ENCODE measurements at regions not wholly inside any gene's neighbourhood (a gene's known extent, or its start where the extent isn't known, plus 50 kb on each side); places are given as distances from the start of the nearest gene placed in this dataset.
A peak's percentile ranks its signal among the peaks of the same experiment; 100 is the strongest.

DNA sequence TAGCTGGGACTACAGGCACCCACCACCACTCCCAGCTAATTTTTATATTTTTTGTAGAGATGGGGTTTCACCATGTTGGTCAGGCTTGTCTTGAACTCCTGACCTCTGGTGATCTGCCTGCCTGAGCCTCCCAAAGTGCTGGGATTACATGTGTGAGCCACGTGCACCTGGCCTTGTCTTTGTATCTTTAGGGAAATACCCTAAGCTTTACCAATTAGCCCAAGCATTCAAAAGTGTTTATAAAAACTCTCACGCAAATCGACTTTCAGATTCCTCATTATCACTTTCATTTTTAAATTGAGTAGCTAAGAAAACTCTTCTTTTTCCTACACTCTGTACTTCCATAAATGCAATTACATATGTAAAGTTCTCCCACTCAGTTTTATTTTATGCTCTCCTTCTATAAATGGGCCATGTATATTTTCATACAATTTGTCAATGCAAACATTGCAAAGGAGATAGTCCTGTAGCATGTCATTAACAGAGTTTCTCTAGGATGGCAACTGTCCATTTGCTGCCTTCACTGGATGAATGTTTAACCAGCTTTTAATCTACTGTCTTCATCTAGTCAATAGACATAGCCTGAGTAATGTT is 326.2 kb upstream of the LRATD1 start (continued):
- TF ChIP-seq, protein P1, sequence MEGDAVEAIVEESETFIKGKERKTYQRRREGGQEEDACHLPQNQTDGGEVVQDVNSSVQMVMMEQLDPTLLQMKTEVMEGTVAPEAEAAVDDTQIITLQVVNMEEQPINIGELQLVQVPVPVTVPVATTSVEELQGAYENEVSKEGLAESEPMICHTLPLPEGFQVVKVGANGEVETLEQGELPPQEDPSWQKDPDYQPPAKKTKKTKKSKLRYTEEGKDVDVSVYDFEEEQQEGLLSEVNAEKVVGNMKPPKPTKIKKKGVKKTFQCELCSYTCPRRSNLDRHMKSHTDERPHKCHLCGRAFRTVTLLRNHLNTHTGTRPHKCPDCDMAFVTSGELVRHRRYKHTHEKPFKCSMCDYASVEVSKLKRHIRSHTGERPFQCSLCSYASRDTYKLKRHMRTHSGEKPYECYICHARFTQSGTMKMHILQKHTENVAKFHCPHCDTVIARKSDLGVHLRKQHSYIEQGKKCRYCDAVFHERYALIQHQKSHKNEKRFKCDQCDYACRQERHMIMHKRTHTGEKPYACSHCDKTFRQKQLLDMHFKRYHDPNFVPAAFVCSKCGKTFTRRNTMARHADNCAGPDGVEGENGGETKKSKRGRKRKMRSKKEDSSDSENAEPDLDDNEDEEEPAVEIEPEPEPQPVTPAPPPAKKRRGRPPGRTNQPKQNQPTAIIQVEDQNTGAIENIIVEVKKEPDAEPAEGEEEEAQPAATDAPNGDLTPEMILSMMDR (IDR thresholded peaks at IDR 0.05 in 2 of 3, conservative IDR thresholded peaks at IDR 0.05 in 1 of 3; ENCODE audit: control insufficient read depth in 2 of 3, extremely low read depth in 1 of 3, insufficient read depth in 1 of 3, low read depth in 3 of 3, low read length in 3 of 3) = no peak
- TF ChIP-seq POU2F2 (IDR thresholded peaks at IDR 0.05; ENCODE audit: borderline replicate concordance, low read depth, low read length) (0 out of 3 replicates have a peak, but pooled peaks have one; percentile 36), STAT3 (IDR thresholded peaks at IDR 0.05; ENCODE audit: low read depth, low read length) (0 out of 2 replicates have a peak, but pooled peaks have one; percentile 30), ZNF24 (IDR thresholded peaks at IDR 0.05) (peak; percentile 77), NFIC (IDR thresholded peaks at IDR 0.05; ENCODE audit: low read depth, low read length) (peak; percentile 58; the same call in 1 of the 2 replicates), ZNF207 (IDR thresholded peaks at IDR 0.05; ENCODE audit: borderline replicate concordance) (no peak), HDAC2 (IDR thresholded peaks at IDR 0.05) (no peak), RUNX3 (IDR thresholded peaks at IDR 0.05; ENCODE audit: low read length) (peak; percentile 29; the same call in 1 of the 2 replicates), EZH2 (IDR thresholded peaks at IDR 0.05; ENCODE audit: borderline replicate concordance, control insufficient read depth, low read depth, low read length) (no peak), YY1 (IDR thresholded peaks at IDR 0.05; ENCODE audit: low read depth, low read length) (no peak), MYC (IDR thresholded peaks at IDR 0.05; ENCODE audit: insufficient read depth, insufficient read length, insufficient replicate concordance, low read length, severe bottlenecking) (no peak), KAT2A (conservative IDR thresholded peaks at IDR 0.05; ENCODE audit: control insufficient read depth, low read depth, low read length) (no peak), ZNF217 (IDR thresholded peaks at IDR 0.05) (peak; percentile 95), FOS (IDR thresholded peaks at IDR 0.05; ENCODE audit: borderline replicate concordance, extremely low read depth, insufficient read length) (no peak)
- TF ChIP-seq, protein P2, sequence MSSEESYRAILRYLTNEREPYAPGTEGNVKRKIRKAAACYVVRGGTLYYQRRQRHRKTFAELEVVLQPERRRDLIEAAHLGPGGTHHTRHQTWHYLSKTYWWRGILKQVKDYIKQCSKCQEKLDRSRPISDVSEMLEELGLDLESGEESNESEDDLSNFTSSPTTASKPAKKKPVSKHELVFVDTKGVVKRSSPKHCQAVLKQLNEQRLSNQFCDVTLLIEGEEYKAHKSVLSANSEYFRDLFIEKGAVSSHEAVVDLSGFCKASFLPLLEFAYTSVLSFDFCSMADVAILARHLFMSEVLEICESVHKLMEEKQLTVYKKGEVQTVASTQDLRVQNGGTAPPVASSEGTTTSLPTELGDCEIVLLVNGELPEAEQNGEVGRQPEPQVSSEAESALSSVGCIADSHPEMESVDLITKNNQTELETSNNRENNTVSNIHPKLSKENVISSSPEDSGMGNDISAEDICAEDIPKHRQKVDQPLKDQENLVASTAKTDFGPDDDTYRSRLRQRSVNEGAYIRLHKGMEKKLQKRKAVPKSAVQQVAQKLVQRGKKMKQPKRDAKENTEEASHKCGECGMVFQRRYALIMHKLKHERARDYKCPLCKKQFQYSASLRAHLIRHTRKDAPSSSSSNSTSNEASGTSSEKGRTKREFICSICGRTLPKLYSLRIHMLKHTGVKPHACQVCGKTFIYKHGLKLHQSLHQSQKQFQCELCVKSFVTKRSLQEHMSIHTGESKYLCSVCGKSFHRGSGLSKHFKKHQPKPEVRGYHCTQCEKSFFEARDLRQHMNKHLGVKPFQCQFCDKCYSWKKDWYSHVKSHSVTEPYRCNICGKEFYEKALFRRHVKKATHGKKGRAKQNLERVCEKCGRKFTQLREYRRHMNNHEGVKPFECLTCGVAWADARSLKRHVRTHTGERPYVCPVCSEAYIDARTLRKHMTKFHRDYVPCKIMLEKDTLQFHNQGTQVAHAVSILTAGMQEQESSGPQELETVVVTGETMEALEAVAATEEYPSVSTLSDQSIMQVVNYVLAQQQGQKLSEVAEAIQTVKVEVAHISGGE (CRISPR knock-in tag; IDR thresholded peaks at IDR 0.05) = no peak
- TF ChIP-seq, protein P3, sequence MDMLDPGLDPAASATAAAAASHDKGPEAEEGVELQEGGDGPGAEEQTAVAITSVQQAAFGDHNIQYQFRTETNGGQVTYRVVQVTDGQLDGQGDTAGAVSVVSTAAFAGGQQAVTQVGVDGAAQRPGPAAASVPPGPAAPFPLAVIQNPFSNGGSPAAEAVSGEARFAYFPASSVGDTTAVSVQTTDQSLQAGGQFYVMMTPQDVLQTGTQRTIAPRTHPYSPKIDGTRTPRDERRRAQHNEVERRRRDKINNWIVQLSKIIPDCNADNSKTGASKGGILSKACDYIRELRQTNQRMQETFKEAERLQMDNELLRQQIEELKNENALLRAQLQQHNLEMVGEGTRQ (IDR thresholded peaks at IDR 0.05; ENCODE audit: borderline replicate concordance, low read depth, low read length) = no peak; the same call in 1 of the 2 replicates
- TF ChIP-seq, protein P4, sequence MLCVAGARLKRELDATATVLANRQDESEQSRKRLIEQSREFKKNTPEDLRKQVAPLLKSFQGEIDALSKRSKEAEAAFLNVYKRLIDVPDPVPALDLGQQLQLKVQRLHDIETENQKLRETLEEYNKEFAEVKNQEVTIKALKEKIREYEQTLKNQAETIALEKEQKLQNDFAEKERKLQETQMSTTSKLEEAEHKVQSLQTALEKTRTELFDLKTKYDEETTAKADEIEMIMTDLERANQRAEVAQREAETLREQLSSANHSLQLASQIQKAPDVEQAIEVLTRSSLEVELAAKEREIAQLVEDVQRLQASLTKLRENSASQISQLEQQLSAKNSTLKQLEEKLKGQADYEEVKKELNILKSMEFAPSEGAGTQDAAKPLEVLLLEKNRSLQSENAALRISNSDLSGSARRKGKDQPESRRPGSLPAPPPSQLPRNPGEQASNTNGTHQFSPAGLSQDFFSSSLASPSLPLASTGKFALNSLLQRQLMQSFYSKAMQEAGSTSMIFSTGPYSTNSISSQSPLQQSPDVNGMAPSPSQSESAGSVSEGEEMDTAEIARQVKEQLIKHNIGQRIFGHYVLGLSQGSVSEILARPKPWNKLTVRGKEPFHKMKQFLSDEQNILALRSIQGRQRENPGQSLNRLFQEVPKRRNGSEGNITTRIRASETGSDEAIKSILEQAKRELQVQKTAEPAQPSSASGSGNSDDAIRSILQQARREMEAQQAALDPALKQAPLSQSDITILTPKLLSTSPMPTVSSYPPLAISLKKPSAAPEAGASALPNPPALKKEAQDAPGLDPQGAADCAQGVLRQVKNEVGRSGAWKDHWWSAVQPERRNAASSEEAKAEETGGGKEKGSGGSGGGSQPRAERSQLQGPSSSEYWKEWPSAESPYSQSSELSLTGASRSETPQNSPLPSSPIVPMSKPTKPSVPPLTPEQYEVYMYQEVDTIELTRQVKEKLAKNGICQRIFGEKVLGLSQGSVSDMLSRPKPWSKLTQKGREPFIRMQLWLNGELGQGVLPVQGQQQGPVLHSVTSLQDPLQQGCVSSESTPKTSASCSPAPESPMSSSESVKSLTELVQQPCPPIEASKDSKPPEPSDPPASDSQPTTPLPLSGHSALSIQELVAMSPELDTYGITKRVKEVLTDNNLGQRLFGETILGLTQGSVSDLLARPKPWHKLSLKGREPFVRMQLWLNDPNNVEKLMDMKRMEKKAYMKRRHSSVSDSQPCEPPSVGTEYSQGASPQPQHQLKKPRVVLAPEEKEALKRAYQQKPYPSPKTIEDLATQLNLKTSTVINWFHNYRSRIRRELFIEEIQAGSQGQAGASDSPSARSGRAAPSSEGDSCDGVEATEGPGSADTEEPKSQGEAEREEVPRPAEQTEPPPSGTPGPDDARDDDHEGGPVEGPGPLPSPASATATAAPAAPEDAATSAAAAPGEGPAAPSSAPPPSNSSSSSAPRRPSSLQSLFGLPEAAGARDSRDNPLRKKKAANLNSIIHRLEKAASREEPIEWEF (IDR thresholded peaks at IDR 0.05; ENCODE audit: insufficient replicate concordance, low read depth, low read length) = peak; percentile 49
